K562 (cell line): ENCODE measurements at regions not wholly inside any gene's neighbourhood (a gene's known extent, or its start where the extent isn't known, plus 50 kb on each side); places are given as distances from the start of the nearest gene placed in this dataset.

Experiments
- BMI1 ChIP-seq: fragments of 150-350 bp; IDR thresholded peaks from 2 replicates; pipeline ENCODE4 v1.6.1; 2014; ENCODE audit warnings: low read length
- FOSL1 ChIP-seq: fragments of 200-800 bp; sonication (Bioruptor generic); conservative IDR thresholded peaks from 2 replicates; pipeline ENCODE4 v1.6.1; 2016; ENCODE audit warnings: missing genetic modification characterization, missing compliant biosample characterization
- HDAC1 ChIP-seq, 2 experiments: fragments of 450-650 bp; IDR thresholded peaks; 2 replicates each; pipeline ENCODE4 v1.6.1; 2016 to 2017; ENCODE audit warnings: inconsistent platforms in 1 of 2, mild to moderate bottlenecking in 1 of 2, moderate library complexity in 1 of 2
- KDM1A ChIP-seq, 2 experiments: fragments of 450-650 bp; IDR thresholded peaks; 2 replicates each; pipeline ENCODE4 v1.6.1; 2016; ENCODE audit warnings: mild to moderate bottlenecking in 2 of 2
- NR1H2 ChIP-seq: sonication (generic); formaldehyde crosslinking; IDR thresholded peaks from 2 replicates; pipeline ENCODE4 v1.4.0; 2020; ENCODE audit warnings: mild to moderate bottlenecking, missing genetic modification reagents
- RFX1 ChIP-seq: fragments of 450-650 bp; IDR thresholded peaks from 2 replicates; pipeline ENCODE4 v1.6.1; 2016; ENCODE audit warnings: mild to moderate bottlenecking, moderate library complexity
- SIN3B ChIP-seq: fragments of 450-650 bp; IDR thresholded peaks from 2 replicates; pipeline ENCODE4 v1.6.1; 2017; ENCODE audit warnings: low read depth, mild to moderate bottlenecking, moderate library complexity
- STAG1 ChIP-seq: sonication (generic); formaldehyde crosslinking; IDR thresholded peaks from 2 replicates; pipeline ENCODE4 v1.5.0; 2020; ENCODE audit warnings: missing genetic modification reagents, borderline replicate concordance
- YY1 ChIP-seq, 3 experiments: IDR thresholded peaks; 2 replicates each; pipeline ENCODE4 v1.6.1; 2011; ENCODE audit warnings: low read length in 2 of 3, mild to moderate bottlenecking in 2 of 3, moderate library complexity in 2 of 3, borderline replicate concordance in 1 of 3, control low read depth in 1 of 3, low read depth in 1 of 3; ENCODE audit not compliant: insufficient read depth in 3 of 3, insufficient replicate concordance in 2 of 3, control insufficient read depth in 1 of 3, insufficient read length in 1 of 3; ENCODE audit errors: extremely low read depth in 1 of 3
- ZBTB1 ChIP-seq: sonication (generic); formaldehyde crosslinking; IDR thresholded peaks from 2 replicates; pipeline ENCODE4 v1.8.1; 2023; ENCODE audit warnings: missing genetic modification reagents, low read depth, mild to moderate bottlenecking, borderline replicate concordance
- ZC3H11A ChIP-seq: IDR thresholded peaks from 2 replicates; pipeline ENCODE4 v1.6.1; 2012; ENCODE audit warnings: low read depth, low read length, improper control_type of control experiment
- ZNF778 ChIP-seq: fragments of 450-650 bp; formaldehyde crosslinking; IDR thresholded peaks from 2 replicates; pipeline ENCODE4 v1.4.0; 2020; ENCODE audit warnings: mild to moderate bottlenecking, moderate library complexity
- ZNF785 ChIP-seq: fragments of 250-450 bp; sonication (Bioruptor Pico); IDR thresholded peaks from 2 replicates; pipeline ENCODE4 v1.4.0; 2020; ENCODE audit warnings: mild to moderate bottlenecking
- TF ChIP-seq, protein P1 (sequence below), 2 experiments: fragments of 450-650 bp in 1 of 2; IDR thresholded peaks; 2 replicates each; pipeline ENCODE4 v1.6.1; 2011 to 2017; ENCODE audit warnings: low read depth in 2 of 2, antibody characterized with exemption in 1 of 2, borderline replicate concordance in 1 of 2, low read length in 1 of 2, mild to moderate bottlenecking in 1 of 2, mixed read lengths in 1 of 2; ENCODE audit not compliant: control insufficient read depth in 1 of 2
- TF ChIP-seq, protein P2 (sequence below): sonication (generic); formaldehyde crosslinking; IDR thresholded peaks from 2 replicates; pipeline ENCODE4 v1.8.1; 2023; ENCODE audit warnings: mild to moderate bottlenecking, missing genetic modification reagents

DNA sequence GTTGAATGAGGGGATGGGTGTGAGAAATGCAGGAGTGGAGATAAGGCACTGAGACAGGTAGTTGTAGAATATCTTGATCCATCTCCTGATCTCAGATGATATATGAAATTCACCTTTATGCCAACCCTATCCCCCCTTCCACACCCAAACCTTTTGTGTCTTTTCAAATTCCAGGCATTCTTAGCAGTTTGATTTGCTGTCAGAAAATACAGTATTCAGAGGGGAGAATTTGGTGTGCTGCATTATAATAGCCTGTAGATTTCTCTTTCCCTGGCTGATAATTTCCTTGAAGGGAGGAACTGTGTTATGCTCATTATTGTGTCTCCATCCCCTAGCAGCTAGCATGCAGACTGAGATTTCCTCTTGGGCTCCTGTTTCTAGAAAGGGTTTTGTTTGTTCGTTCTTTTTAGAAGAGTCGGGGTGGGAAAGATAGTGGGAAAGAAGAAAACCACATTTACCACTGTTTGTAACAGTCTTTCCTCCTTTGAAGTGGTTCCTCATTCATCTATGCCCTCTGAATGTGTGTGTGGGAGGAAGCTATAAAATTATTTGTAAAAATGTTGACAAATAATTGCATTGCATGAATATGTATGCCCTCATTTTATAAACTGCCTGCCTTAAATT, 373.4 kb downstream of the DIPK2A start (continued):
- TF ChIP-seq, protein P1, sequence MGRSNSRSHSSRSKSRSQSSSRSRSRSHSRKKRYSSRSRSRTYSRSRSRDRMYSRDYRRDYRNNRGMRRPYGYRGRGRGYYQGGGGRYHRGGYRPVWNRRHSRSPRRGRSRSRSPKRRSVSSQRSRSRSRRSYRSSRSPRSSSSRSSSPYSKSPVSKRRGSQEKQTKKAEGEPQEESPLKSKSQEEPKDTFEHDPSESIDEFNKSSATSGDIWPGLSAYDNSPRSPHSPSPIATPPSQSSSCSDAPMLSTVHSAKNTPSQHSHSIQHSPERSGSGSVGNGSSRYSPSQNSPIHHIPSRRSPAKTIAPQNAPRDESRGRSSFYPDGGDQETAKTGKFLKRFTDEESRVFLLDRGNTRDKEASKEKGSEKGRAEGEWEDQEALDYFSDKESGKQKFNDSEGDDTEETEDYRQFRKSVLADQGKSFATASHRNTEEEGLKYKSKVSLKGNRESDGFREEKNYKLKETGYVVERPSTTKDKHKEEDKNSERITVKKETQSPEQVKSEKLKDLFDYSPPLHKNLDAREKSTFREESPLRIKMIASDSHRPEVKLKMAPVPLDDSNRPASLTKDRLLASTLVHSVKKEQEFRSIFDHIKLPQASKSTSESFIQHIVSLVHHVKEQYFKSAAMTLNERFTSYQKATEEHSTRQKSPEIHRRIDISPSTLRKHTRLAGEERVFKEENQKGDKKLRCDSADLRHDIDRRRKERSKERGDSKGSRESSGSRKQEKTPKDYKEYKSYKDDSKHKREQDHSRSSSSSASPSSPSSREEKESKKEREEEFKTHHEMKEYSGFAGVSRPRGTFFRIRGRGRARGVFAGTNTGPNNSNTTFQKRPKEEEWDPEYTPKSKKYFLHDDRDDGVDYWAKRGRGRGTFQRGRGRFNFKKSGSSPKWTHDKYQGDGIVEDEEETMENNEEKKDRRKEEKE (IDR thresholded peaks at IDR 0.05; ENCODE audit: borderline replicate concordance in 1 of 2, control insufficient read depth in 1 of 2, low read depth in 2 of 2, low read length in 1 of 2) = no peak
- TF ChIP-seq BMI1 = no peak
- no peak for TF ChIP-seq KDM1A (IDR thresholded peaks at IDR 0.05)
- TF ChIP-seq ZBTB1 (CRISPR knock-in tag) = no peak
- no peak for TF ChIP-seq SIN3B
- no peak for TF ChIP-seq ZNF785
- TF ChIP-seq NR1H2 = no peak
- no peak for TF ChIP-seq ZC3H11A
- no peak for TF ChIP-seq FOSL1
- TF ChIP-seq RFX1 = no peak
- no peak for TF ChIP-seq HDAC1 (IDR thresholded peaks at IDR 0.05)
- TF ChIP-seq STAG1 (CRISPR knock-in tag) = no peak
- no peak for TF ChIP-seq YY1 (IDR thresholded peaks at IDR 0.05; ENCODE audit: borderline replicate concordance in 1 of 3, control insufficient read depth in 1 of 3, extremely low read depth in 1 of 3, insufficient read depth in 3 of 3, insufficient read length in 1 of 3, insufficient replicate concordance in 2 of 3, low read depth in 1 of 3, low read length in 2 of 3)
- no peak for TF ChIP-seq ZNF778 (CRISPR knock-in tag)
- TF ChIP-seq, protein P2, sequence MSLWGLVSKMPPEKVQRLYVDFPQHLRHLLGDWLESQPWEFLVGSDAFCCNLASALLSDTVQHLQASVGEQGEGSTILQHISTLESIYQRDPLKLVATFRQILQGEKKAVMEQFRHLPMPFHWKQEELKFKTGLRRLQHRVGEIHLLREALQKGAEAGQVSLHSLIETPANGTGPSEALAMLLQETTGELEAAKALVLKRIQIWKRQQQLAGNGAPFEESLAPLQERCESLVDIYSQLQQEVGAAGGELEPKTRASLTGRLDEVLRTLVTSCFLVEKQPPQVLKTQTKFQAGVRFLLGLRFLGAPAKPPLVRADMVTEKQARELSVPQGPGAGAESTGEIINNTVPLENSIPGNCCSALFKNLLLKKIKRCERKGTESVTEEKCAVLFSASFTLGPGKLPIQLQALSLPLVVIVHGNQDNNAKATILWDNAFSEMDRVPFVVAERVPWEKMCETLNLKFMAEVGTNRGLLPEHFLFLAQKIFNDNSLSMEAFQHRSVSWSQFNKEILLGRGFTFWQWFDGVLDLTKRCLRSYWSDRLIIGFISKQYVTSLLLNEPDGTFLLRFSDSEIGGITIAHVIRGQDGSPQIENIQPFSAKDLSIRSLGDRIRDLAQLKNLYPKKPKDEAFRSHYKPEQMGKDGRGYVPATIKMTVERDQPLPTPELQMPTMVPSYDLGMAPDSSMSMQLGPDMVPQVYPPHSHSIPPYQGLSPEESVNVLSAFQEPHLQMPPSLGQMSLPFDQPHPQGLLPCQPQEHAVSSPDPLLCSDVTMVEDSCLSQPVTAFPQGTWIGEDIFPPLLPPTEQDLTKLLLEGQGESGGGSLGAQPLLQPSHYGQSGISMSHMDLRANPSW (CRISPR knock-in tag) = no peak
